ENCODE measurements at regions not wholly inside any gene's neighbourhood (a gene's known extent, or its start where the extent isn't known, plus 50 kb on each side); places are given as distances from the start of the nearest gene placed in this dataset.

DNA sequence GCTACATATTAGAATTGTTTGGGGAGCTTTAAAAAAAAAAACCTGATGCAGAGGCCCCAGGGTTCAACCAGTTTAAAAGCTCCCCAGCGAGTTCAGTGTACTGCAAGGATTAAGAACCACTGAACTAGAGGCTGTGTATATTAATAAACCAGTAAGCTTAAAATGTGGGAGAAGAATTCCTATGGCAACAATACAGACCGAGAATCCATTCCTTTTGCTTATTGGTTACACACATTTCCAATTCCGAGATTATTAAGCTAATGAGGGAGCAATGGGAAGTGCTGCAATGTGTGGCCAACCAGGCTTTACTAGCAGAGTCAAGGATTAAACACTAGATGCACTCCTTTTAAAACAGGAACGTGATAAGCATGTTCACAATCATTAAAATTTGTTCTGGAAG, 204.4 kb downstream of the TDRD15 start:
- peaks cover 0 to 21% (median 0%) of the 10 kb centered on the region in 9 donors for H3K27me3 ChIP-seq
- no peak for TF ChIP-seq CTCF (IDR thresholded peaks at IDR 0.05)
- no peak for TF ChIP-seq POLR2A (IDR thresholded peaks at IDR 0.05)
- intact Hi-C loops (cut with DNase I) = no loop called here
- peaks cover 0 to 9% (median 0%) of the 10 kb centered on the region in 12 donors for H3K4me1 ChIP-seq
- no peak overlapping the region for H3K4me3 ChIP-seq
- ATAC-seq (no peak), DNase-seq (no peak)
- H3K36me3 ChIP-seq = no peaks in the 10 kb centered on the region
- no peak overlapping the region for H3K27ac ChIP-seq
- WGBS, 4 donors = 67 to 70% (median 68%) methylated on average over 4 of the region's 4 CpGs
- no peaks in the 10 kb centered on the region for H3K9me3 ChIP-seq

DNA sequence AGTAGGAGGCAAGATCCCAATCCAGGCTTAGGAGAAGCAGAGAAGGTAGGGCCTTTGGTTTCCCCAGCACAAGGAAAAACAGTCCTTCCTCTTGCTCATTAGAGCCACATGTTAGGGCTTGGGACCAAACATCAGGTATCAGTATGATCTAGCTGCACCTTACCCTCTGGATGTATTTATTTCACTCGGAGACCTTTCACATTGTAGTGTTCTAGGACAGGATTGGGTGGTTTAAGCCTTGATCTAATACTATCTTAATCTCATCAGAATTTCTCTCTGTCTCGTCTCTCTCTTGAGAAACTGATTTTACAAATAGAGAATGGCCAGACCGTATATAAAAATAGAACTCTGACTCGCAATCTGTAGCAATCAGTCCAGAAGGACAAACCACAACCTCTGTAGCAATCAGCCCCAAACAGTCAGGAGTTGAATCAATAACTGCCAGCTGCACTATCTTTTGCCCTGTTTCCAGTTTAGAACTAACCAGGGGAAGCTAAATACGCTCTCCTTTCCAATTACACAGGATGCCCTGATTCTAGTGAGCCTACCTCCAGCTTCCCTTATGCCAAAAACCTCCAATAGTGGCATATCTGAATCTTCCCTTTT, 207.1 kb downstream of the TDRD15 start:
- Histone ChIP-seq H3K4me1 (peaks cover 0 to 9% (median 0%) of the 10 kb centered on the region in 12 donors), H3K27ac (no peak overlapping the region), H3K27me3 (peaks cover 0 to 16% (median 0%) of the 10 kb centered on the region in 9 donors), H3K4me3 (no peak overlapping the region), H3K9me3 (no peaks in the 10 kb centered on the region), H3K36me3 (no peaks in the 10 kb centered on the region)
- intact Hi-C loops (cut with DNase I) = no loop called here
- TF ChIP-seq CTCF (IDR thresholded peaks at IDR 0.05) = no peak
- WGBS, 4 donors = 54 to 70% (median 61%) methylated on average over 5 of the region's 5 CpGs
- DNase-seq (no peak), ATAC-seq (no peak)

DNA sequence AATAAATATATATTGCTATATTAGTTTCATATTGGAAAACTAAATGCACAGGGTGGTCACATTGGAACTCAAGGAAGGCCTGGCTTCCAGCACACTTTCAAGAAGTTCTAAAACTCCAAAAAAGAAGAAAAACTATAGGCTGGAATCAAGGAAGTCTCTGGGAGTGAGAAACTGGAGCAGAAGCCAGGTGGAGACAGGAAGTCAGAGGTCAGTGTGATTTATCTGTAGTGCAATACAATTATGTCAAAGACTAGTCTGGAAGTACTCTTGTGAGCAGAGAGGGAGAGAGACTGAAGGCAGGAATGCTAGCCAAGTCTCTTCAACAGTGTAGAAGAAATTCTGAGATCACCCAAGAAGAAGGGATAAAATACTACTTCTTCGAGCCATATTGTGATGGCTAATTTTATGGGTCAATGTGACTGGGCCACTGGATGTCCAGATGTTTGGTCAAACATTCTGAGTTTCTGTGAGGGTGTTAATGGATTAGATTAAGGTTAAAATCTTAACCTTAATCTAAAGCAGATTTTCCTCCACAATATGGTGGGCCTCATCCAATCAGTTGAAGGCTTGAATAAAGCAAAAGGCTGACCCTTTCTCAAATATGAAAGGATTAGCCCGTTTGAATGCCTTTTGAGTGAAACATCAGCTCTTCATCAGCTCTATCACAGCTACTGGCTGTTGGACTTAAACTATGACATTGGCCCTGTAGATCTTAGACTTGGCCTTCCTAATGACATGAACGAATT, 208.0 kb downstream of the TDRD15 start:
- H3K9me3 ChIP-seq = no peaks in the 10 kb centered on the region
- 73 to 82% (median 82%) methylated on average over 3 of the region's 3 CpGs for WGBS, 4 donors
- no peak for ATAC-seq

More for the DNA sequence above, 208.0 kb downstream of the TDRD15 start:
- Histone ChIP-seq H3K27ac (no peak overlapping the region), H3K4me1 (peaks cover 0 to 9% (median 0%) of the 10 kb centered on the region in 12 donors), H3K4me3 (no peak overlapping the region), H3K27me3 (peaks cover 0 to 14% (median 0%) of the 10 kb centered on the region in 9 donors), H3K36me3 (no peaks in the 10 kb centered on the region)
- intact Hi-C loops (cut with DNase I) = no loop called here
- DNase-seq = no peak
- TF ChIP-seq CTCF (IDR thresholded peaks at IDR 0.05) (no peak), POLR2A (IDR thresholded peaks at IDR 0.05) (no peak)

Data from heart left ventricle (tissue), 16 donors.